ENCODE measurements at regions not wholly inside any gene's neighbourhood (a gene's known extent, or its start where the extent isn't known, plus 50 kb on each side); places are given as distances from the start of the nearest gene placed in this dataset.

GRCh38 chr2:192993059-192993458, 798.3 kb upstream of the TMEFF2 start (continued):
- TF ChIP-seq NFIC (IDR thresholded peaks at IDR 0.05; ENCODE audit: low read depth, low read length) (no peak), SMAD1 (IDR thresholded peaks at IDR 0.05; ENCODE audit: low read depth, partially characterized antibody) (no peak), BCLAF1 (IDR thresholded peaks at IDR 0.05) (no peak), TAF1 (IDR thresholded peaks at IDR 0.05; ENCODE audit: borderline replicate concordance, low read depth, low read length) (no peak), PBX3 (IDR thresholded peaks at IDR 0.05; ENCODE audit: insufficient replicate concordance, low read depth, low read length) (no peak)

- FAIRE-seq (no peak), ATAC-seq (no peak), DNase-seq (ENCODE audit: low read depth, low spot score) (no peak)
- CTCF ChIA-PET, result no interaction called here
- H3K9ac ChIP-seq (ENCODE audit: control insufficient read depth, insufficient read depth, low read length), result no peak overlapping the region
- SMC1A ChIA-PET (ENCODE audit: uncharacterized antibody, unreplicated experiment), result no interaction called here
- H3K4me3 ChIP-seq, result no peak overlapping the region
- RAD21 ChIA-PET (ENCODE audit: unreplicated experiment), result interaction anchor here (1.2 kb wide), 1 partner anchor 602 kb away, joined by 3 read pairs; no protein-coding TSS in a partner anchor
- intact Hi-C loops (cut with micrococcal nuclease; ENCODE audit: unreplicated experiment) (no loop called here), in situ Hi-C loops (cut with MboI) (no loop called here)
- H2AFZ ChIP-seq (ENCODE audit: control insufficient read depth, low read depth, low read length), result no peak overlapping the region
- H3K36me3 ChIP-seq (ENCODE audit: control insufficient read depth in 2 of 2, insufficient read depth in 2 of 2, low read length in 1 of 2), result no peaks in the 10 kb centered on the region
- H3K79me2 ChIP-seq (ENCODE audit: control insufficient read depth, insufficient read depth, low read length), result no peaks in the 10 kb centered on the region
- no peaks in the 10 kb centered on the region for H3K27me3 ChIP-seq (replicated peaks in 1 of 2; ENCODE audit: control insufficient read depth in 2 of 2, insufficient read depth in 2 of 2, low read length in 1 of 2)
- POLR2A ChIA-PET, result no interaction called here
- no peak overlapping the region for H3K4me2 ChIP-seq (ENCODE audit: control insufficient read depth, insufficient read depth)
- no peaks in the 10 kb centered on the region for H3K9me3 ChIP-seq (replicated peaks; ENCODE audit: control insufficient read depth, insufficient read depth, low read length)
- no peaks in the 10 kb centered on the region for H3K4me1 ChIP-seq (ENCODE audit: control insufficient read depth, insufficient read depth, low read length)
- no TSS peak for BruUV-seq (replicated peaks)
- no peak overlapping the region for H3K27ac ChIP-seq (ENCODE audit: control insufficient read depth, insufficient read depth)
- no peaks in the 10 kb centered on the region for H4K20me1 ChIP-seq (ENCODE audit: control insufficient read depth, insufficient read depth)
- TF ChIP-seq FOXK2 (IDR thresholded peaks at IDR 0.05), result no peak
- TF ChIP-seq SMARCA5 (IDR thresholded peaks at IDR 0.05), result no peak
- TF ChIP-seq POLR2AphosphoS5 (IDR thresholded peaks at IDR 0.05; ENCODE audit: low read length), result no peak
- no peak for TF ChIP-seq IRF4 (IDR thresholded peaks at IDR 0.05; ENCODE audit: low read depth, low read length)
- TF ChIP-seq ZNF687 (IDR thresholded peaks at IDR 0.05), result no peak
- TF ChIP-seq HSF1 (IDR thresholded peaks at IDR 0.05; ENCODE audit: low read depth, low read length), result no peak
- no peak for TF ChIP-seq SPI1 (IDR thresholded peaks at IDR 0.05; ENCODE audit: borderline replicate concordance, insufficient read depth, low read depth, low read length)
Observed at GRCh38 chr2:192983173-192983572, 788.4 kb upstream of the TMEFF2 start.

Measured in GM12878 (cell line).